SU-DHL-6 (cell line): ENCODE measurements at regions not wholly inside any gene's neighbourhood (a gene's known extent, or its start where the extent isn't known, plus 50 kb on each side); places are given as distances from the start of the nearest gene placed in this dataset.

ENCODE experiments used
- EZH2phosphoT487 ChIP-seq: fragments of 200-600 bp; sonication (generic), shearing (Covaris generic); conservative IDR thresholded peaks from 2 replicates; pipeline ENCODE4 v1.6.1; 2018; ENCODE audit warnings: mild to moderate bottlenecking, antibody characterized with exemption, low read length, moderate library complexity, mixed read lengths
- TF ChIP-seq, protein P1 (sequence below): fragments of 200-600 bp; sonication (generic); IDR thresholded peaks from one replicate; pipeline ENCODE4 v1.5.1; 2017; ENCODE audit warnings: antibody characterized with exemption, mild to moderate bottlenecking, low read length, moderate library complexity; ENCODE audit not compliant: insufficient read depth, poor library complexity, severe bottlenecking

- TF ChIP-seq, protein P1, sequence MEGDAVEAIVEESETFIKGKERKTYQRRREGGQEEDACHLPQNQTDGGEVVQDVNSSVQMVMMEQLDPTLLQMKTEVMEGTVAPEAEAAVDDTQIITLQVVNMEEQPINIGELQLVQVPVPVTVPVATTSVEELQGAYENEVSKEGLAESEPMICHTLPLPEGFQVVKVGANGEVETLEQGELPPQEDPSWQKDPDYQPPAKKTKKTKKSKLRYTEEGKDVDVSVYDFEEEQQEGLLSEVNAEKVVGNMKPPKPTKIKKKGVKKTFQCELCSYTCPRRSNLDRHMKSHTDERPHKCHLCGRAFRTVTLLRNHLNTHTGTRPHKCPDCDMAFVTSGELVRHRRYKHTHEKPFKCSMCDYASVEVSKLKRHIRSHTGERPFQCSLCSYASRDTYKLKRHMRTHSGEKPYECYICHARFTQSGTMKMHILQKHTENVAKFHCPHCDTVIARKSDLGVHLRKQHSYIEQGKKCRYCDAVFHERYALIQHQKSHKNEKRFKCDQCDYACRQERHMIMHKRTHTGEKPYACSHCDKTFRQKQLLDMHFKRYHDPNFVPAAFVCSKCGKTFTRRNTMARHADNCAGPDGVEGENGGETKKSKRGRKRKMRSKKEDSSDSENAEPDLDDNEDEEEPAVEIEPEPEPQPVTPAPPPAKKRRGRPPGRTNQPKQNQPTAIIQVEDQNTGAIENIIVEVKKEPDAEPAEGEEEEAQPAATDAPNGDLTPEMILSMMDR = no peak
- no peak for TF ChIP-seq EZH2phosphoT487
These were observed 105.1 kb downstream of the LURAP1L start for GRCh38 chr9:12879961-12880360.
